GM13976 (cell line): ENCODE measurements at regions not wholly inside any gene's neighbourhood (a gene's known extent, or its start where the extent isn't known, plus 50 kb on each side); places are given as distances from the start of the nearest gene placed in this dataset.
"Not testable (repeated sequence)": the region's sequence is repeated elsewhere in the genome, so short reads cannot be mapped to it uniquely, and the experiment has no call there.

ENCODE experiments used
- DNase-seq: peaks from one replicate; pipeline ENCODE4 v3.0.0; 2012; ENCODE audit warnings: low spot score
- in situ Hi-C: fragments of 300-500 bp; cut with MboI; formaldehyde crosslinking; loops from one replicate; pipeline ENCODE4 v1.12.0; 2022; ENCODE audit warnings: low sequenced_read_pairs, mixed read lengths, inconsistent platforms; ENCODE audit not compliant: unreplicated experiment
- TF ChIP-seq, protein P1 (sequence below): IDR thresholded peaks from 2 replicates; pipeline ENCODE4 v1.5.1; 2012; ENCODE audit warnings: borderline replicate concordance, mild to moderate bottlenecking; ENCODE audit not compliant: insufficient read depth; ENCODE audit errors: extremely low read depth, missing control alignments, control extremely low read depth

GRCh38 chr6:67814262-67814661 lies 820.8 kb upstream of the ADGRB3 start:
- DNase-seq = no peak
- in situ Hi-C loops = no loop called here
- TF ChIP-seq, protein P1, sequence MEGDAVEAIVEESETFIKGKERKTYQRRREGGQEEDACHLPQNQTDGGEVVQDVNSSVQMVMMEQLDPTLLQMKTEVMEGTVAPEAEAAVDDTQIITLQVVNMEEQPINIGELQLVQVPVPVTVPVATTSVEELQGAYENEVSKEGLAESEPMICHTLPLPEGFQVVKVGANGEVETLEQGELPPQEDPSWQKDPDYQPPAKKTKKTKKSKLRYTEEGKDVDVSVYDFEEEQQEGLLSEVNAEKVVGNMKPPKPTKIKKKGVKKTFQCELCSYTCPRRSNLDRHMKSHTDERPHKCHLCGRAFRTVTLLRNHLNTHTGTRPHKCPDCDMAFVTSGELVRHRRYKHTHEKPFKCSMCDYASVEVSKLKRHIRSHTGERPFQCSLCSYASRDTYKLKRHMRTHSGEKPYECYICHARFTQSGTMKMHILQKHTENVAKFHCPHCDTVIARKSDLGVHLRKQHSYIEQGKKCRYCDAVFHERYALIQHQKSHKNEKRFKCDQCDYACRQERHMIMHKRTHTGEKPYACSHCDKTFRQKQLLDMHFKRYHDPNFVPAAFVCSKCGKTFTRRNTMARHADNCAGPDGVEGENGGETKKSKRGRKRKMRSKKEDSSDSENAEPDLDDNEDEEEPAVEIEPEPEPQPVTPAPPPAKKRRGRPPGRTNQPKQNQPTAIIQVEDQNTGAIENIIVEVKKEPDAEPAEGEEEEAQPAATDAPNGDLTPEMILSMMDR = no peak

- in situ Hi-C loops = no loop called here
- no peak for DNase-seq
- TF ChIP-seq, protein P1 = no peak
Measured at GRCh38 chr6:67812693-67813092, 822.4 kb upstream of the ADGRB3 start.

DNA sequence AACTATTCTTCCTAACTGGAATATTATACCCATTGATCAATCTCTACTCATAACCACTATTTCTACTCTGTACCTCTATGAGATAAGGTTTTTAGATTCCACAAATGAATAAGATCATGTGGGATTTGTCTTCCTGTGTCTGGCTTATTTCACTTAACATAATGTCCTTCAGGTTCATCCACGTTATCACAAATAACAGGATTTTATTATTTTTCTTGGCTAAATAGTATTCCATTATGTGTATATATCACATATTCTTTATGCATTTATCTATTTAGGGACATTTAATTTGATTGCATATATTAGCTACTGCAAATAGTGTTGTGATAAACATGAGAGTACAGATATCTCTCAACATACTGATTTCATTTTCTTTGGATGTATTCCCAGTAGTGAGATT lies 823.0 kb upstream of the ADGRB3 start:
- in situ Hi-C loops = no loop called here
- TF ChIP-seq, protein P1 = no peak
- DNase-seq = no peak

GRCh38 chr6:67811239-67812037 lies 823.6 kb upstream of the ADGRB3 start:
- TF ChIP-seq, protein P1 = no peak
- in situ Hi-C loops = no loop called here
- DNase-seq = no peak

DNA sequence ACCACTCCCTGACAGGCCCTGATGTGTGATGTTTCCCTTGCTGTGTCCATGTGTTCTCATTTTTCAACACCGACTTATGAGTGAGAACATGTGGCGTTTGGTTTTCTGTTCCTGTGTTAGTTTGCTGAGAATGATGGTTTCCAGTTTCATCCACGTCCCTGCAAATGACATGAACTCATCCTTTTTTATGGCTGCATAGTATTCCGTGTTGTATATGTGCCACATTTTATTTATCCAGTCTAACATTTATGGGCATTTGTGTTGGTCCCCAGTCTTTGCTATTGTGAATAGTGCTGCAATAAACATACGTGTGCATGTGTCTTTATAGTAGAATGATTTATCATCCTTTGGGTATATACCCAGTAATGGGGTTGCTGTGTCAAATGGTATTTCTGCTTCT lies 830.3 kb upstream of the ADGRB3 start:
- in situ Hi-C loops = not testable (repeated sequence)

GRCh38 chr6:67802771-67803170 lies 832.3 kb upstream of the ADGRB3 start:
- in situ Hi-C loops = no loop called here
- TF ChIP-seq, protein P1 = no peak
- DNase-seq = no peak

More for the DNA sequence above, 830.3 kb upstream of the ADGRB3 start:
- not testable (repeated sequence) for DNase-seq

DNA sequence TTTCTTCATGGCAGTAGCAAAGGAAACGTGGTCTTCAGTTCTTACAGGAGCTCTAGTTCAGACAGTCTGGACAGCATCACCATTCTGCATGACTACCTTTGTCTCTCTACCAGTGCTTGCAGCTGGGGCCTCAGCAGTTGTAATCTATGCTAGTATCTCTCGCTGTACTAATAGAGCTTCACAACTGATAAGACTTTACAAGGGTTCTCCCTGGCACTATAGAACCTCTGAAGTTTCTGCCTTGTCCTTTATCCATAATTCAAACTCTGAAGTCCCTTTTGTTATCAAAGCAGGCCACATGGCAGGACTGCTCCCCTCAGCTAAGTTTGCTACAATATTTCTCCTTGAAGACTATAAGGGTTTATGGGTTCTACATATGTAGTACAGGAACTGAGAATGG lies 842.1 kb upstream of the ADGRB3 start:
- in situ Hi-C loops = no loop called here
- DNase-seq = no peak
- TF ChIP-seq, protein P1 = no peak
